ENCODE measurements at regions not wholly inside any gene's neighbourhood (a gene's known extent, or its start where the extent isn't known, plus 50 kb on each side); places are given as distances from the start of the nearest gene placed in this dataset.
"Not testable (repeated sequence)": the region's sequence is repeated elsewhere in the genome, so short reads cannot be mapped to it uniquely, and the experiment has no call there.

DNA sequence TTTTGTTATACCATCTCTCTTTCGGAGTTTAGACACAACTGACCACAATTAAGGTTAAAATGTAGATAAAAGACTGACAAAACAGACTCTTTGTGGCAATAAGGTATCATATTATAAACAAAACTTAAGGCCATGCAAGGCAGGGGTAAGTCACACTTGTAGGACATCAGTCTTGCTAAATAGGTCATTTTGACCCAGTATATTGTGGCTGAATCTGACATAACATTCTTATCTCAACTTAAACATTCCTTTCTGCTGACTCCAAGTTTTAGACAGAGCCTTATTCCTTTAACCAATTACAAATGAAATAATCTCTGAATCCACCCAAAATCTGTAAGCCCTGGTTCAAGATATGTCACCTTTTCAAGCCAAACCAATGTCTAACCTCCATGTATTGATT is 733.4 kb upstream of the B3GALT2 start:
- no peak for DNase-seq (ENCODE audit: low read depth)

DNA sequence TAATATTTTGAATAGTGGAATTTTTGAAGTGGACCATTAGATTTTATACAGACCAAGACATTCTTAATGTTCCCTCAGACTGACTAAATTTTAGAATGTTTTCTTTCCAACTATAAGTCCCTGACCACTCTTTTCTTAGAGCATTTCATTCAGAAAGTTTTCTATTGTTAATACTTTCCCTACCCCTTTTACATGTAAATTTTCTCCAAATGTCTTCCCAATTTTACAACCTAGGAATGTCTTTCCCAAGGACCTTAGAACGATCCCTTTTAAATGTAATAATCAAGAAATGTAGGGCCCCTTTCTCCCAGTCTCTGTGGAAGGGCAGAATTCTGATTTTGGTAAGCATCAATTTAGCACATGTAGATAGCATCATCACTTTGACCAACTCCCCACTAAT is 730.0 kb upstream of the B3GALT2 start:
- DNase-seq (ENCODE audit: low read depth) = no peak

DNA sequence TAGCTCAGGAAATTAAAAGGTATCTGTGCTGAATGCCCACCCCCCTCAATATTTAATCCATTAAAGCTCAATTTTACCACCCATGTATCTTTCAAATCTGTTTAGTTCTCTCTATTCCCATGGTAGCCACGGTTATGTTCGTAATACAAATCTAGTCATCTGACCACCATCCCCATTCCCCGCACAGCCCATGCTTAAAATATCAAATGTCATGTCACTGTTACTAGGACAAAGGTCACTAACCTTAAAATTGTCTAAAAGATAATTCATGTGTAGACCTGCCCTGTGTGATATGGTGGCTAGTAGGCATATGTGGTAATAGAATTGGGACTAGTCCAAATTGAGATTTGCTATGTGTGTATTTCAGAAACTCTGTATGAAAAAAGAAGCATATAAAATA is 728.5 kb upstream of the B3GALT2 start:
- DNase-seq (ENCODE audit: low read depth) = no peak

DNA sequence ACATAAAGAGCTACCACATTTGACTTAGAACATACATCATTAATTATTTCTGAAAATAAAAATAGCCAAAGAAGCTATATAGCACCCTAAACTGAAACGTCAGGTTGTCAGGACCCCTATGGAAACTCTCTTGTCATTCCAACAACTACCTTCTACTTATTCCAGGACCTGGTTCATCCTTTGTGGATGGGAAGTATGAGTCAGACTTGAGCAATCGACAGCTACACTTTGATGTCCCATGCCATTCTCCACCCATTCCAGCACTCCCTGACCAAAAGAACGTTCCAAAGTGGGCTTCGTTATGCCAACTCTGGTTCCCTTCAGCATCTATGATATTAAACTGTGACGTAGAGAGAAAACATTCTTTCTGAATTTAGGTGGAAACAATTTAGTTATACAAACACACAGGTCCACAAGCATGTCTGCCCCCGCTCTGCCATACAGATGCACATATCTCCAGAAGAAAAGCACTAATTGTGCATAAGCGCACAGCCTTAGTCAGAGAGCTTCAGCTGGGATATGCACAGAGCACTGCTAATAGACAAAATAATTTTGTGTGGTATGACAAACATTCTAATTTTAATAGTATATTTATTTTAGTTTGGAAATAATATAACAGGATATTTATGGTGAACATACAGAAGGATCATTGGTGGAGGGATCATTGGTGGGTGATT is 723.1 kb upstream of the B3GALT2 start:
- DNase-seq (ENCODE audit: low read depth) = no peak

DNA sequence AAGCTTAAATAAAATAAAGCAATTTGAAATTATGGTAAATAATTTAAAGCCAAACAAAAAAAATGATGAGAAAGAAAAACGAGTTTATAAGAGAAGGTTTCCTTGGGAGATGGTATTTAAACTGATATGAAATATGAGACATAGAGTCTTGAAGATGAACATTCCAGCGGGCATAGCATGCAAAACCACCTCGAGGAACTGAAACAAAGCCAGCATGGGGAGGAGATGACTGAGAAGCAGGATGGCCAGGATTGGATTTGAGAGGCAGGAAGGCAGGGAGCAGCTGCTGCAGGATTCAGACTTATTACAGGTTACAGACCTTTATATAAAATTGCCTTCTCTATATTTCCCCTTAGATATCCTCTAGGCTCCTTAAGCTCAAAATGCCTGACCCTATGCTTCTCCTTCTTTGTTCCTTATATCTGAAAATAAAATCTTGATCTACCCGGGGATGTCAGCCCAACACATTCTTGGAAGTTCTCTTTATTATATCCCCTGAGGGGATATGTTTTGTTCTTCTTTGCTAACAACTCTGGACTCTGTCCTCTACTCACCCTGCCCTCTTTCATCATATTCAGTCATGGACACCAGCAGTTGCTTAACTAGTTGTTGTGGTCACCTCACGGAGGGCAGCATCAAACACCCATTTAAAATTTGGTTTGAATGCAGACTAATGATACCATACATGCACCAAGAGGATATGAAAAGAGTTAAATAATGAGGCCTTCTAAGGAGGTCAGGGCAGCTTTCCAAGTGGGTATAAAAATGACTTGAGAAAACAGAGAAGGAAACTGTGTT is 719.1 kb upstream of the B3GALT2 start:
- no peak for DNase-seq (ENCODE audit: low read depth)

DNA sequence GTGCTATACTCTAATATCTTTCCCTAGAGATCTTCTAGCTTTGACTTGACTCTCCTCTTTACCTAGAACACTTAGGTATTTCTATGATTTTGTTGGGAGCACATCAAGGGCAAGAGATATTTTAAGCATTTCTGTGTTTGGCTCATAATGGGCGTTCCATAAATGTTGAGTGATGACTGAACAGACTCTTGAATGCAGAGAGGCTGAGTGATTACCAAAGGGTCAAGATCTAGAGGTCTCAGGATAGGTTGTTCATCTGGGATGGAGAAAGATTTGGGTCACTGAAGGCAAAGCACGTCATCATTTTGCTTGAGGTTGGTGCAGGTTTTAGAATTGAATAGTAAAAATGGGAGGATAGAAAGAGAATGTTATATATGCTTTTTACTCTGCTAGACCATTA is 705.4 kb upstream of the B3GALT2 start:
- DNase-seq (ENCODE audit: low read depth) = no peak

DNA sequence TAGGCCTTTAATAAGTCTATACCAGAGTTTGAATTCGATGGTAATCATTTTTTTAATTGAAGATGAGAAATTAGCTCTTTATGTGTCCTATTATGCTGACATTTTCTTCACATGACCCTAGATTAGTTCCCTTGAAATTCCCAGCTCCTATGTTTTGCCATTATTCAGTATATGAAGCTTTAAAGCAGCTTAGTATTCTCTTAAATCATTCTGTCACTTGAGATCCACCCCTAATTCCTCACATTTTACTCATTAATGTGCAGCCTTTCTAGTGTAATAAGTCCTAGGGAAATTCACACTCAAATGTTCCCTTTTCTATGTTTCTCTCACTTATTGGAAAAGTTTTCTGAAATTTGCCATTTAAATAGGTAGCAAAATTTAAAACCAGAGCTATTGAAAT is 704.5 kb upstream of the B3GALT2 start:
- no peak for DNase-seq (ENCODE audit: low read depth)

DNA sequence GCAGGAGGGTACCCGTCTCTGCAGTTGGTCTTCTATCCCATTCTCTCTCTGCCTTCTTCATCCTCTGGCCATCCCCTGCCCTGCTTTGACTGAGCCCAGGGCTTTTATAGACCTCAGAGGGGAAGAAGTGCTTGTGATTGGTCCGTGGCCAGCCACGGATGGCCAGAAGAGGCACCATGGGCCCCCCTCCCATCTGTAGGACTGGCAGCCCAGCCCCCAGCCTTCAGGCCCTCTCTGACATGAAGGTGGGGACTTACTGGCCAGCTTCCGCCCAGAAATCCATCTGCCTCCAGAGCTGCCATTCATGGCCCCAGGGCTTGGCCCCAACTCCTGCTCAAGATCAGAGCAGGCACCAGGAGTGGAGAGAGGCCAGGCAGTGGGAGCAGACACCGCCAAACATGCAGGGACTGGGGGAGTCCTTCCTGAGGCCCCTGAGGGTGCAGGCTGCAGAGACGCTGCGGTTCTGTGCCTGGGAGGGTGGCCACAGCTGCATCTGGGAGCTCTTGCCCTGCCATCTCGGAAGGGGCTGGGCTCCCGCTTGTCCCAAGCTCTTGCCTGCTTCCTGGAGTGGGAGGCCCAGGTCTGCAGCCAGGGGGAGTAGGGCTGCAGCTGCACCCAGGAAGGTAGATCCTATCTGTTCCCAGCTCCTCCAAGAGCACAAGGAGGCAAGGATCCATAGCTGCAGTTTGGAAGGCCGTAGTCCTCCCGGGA is 698.6 kb upstream of the B3GALT2 start:
- no peak for DNase-seq (ENCODE audit: low read depth)

DNA sequence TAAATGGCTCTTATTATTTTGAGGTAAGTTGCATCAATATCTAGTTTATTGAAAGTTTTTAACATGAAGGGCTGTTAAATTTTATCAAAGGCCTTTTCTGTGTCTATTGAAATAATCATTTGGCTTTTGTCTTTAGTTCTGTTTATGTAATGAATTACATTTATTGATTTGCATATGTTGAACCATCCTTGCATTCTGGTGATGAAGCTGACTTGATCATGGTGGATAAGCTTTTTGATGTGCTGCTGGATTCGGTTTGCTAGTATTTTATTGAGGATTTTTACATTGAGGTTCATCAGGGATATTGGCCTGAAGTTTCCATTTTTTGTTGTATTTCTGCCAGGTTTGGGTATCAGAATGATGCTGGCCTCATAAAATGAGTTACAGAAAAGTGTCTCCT is 691.5 kb upstream of the B3GALT2 start:
- DNase-seq (ENCODE audit: low read depth) = not testable (repeated sequence)

DNA sequence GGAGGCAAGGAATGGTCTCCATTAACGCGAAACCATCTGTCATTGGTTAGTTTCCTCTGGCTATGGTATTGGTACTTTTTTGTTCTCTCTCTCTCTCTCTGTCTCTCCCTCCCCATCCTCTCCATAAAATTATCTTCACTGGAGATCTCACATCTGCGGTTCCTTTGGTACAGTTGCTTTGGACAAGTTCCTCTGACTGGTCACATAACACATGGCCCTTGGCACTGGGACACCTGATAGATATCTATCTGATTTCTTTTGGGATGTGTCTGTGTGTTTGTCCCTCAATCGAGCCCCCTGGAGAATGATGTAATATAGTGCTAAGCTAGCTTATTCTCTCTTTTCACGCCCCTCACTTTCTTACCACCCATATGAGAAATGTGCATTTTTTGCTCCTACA is 682.0 kb upstream of the B3GALT2 start:
- no peak for DNase-seq (ENCODE audit: low read depth)

DNA sequence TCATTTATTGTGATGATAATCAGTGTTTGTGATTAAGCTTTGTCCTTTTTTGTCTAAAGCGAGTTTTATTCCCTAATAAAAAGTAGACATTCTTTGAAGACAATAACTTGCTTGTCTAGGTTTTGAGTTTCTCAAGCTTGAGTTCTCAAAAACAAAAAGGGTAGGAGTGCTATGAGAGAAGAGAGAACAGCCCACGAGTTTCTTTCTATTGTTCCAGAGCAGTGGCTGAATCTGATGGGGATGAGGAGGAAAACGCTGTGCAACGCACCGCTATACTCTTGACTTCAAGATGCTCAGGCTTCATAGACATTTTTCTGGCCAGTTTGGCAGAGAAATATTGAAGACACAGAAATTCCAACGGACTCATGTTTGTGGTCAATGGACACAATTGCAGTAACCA is 669.8 kb upstream of the B3GALT2 start:
- no peak for DNase-seq (ENCODE audit: low read depth)

DNA sequence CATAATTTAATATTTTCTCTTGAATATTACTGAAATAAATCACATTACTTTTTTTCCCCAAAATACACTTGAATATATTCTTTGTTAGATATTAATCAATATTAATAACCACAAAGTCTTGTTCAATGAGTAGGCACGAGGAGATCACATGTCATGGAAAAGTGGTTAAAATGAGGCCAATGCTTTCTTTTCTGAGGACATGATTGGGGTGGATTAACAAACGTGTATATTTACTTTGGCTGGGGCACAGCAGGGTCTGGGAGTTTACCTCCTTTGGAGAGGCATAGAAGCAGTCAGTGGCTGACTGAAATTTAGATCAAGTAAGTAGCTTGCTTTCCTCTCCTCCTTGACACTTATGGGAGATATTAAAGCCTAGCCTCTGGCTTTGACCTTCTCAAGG is 664.3 kb upstream of the B3GALT2 start:
- no peak for DNase-seq (ENCODE audit: low read depth)

DNA sequence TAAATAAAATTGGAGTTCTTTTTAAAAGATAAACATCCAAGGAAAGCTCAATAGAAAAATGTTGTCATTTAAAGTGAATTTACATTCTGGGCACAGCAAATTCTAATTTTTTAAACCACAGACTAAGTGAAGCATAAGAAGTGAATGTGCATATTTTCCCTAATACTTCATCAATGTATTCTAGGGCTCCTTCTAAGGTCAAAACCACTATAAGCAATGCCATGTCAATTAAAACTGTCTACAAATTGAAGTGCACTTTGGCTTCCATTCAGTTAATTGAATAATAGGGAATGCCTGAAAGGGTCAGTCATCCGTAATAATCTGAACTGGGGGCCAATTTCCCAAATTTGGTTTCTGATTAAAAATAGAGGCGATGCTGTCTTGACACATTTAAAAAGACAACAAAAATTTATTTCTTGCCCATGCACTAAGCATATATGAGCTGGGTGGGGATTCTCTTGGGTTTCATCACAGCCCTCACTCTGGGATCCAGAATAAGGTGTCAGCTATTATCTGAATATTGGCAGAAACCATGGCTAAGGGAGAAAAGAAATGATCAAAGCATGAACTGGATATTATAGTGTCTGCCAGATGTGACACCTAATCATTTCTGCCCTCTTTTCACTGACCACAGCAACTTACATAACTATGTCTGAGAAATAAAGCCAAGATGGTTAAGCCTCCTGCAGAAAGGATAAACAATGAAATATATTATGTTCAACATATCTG is 660.6 kb upstream of the B3GALT2 start:
- no peak for DNase-seq (ENCODE audit: low read depth)

DNA sequence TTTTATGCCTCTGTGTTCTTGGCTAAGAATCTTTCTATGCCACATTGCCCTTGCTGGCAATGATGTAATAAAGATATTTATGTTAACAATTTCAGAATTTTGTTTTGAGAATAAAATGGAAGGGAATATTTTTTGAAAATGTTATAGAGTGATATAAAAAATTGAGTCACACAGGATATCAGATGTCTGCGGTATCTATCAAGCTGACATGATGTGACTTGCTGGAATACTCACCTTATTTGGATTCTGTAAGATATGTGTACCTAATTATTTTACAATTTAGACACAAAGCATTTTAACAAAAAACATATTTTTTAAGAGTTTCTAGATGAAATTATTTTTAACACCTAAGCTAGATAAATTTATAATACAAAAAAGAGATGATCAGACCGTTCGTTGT is 660.0 kb upstream of the B3GALT2 start:
- DNase-seq (ENCODE audit: low read depth) = no peak

DNA sequence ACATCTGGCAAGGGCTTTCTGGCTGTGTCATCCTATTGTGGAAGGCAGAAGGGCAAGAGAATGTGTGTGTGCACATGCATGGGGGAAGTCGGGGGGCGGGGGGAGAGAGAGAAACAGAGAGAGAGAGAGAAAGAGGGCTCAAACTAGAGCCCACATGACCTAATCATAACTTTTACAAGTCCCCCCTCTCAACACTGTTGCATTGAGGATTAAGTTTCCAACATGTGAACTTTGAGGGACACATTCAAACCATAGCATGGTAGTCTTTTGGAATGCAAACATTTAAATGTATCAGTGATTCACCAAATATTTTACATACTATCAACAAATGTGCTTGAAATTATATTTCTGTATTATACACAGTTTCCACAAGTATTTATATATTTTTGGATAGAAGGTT is 655.4 kb upstream of the B3GALT2 start:
- DNase-seq (ENCODE audit: low read depth) = no peak

DNA sequence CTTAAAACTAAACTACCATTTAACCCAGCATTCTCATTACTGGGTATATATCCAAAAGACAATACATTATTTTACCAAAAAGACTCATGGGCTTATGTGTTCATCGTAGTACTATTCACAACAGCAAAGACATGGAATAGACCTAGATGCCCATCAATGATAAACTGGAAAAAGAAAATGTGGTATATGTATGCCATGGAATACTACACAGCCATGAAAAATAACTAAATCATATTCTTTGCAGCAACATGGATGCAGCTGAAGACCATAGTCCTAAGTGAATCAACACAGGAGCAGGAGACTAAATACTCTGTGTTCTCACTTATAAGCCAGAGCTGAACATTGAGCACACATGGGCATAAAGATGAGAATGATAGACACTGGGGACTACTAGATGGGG is 645.1 kb upstream of the B3GALT2 start:
- DNase-seq (ENCODE audit: low read depth) = no peak

DNA sequence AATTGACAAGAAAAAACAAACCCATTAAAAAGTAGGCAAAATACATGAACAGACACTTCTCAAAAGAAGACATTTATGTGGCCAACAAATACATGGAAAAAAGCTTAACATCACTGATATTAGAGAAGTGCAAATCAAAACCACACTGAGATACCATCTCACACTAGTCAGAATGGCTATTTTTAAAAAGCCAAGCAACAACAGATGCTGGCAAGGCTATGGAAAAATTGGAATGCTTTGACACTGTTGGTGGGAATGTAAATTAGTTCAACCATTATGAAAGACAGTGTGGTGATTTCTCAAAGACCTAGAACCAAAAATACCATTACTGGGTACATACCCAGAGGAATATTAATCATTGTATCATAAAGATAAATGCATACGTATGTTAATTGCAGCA is 641.1 kb upstream of the B3GALT2 start:
- no peak for DNase-seq (ENCODE audit: low read depth)

DNA sequence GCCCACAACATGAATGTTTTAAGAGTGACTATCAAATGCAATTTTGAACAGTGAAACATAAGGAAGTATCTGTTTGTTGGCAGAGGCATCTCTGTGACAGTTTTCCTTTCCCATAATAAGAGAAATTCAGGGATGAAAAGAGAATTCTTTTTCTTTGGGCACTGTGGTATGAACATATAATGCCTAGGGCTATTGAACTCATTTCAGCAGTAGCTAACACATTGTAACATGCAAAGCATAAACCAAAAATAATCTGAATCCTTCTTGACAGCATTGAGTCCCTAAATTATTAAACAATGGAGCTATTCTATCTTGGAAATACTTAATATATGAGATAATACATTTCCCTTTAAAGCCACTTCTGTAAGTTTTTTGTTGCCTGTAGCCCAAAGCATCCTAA is 633.0 kb upstream of the B3GALT2 start:
- no peak for DNase-seq (ENCODE audit: low read depth)

DNA sequence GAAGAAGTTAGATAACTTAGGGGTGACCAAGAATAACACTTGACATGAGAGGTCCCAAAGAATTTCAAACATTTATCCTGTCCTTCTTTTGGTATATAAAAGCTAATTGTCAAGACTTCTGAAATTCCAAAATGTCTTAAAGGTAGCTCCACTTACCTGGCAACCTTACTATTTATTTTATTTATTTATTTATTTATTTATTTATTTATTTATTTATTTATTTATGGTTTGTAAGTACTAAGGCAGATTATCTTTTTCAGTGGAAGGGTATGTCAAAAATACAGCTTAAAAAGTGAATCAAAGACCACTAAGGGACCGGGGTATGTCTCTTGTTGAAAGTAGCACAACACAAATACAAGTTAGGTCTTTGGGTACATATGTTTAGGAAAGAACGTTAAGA is 620.8 kb upstream of the B3GALT2 start:
- no peak for DNase-seq (ENCODE audit: low read depth)

DNA sequence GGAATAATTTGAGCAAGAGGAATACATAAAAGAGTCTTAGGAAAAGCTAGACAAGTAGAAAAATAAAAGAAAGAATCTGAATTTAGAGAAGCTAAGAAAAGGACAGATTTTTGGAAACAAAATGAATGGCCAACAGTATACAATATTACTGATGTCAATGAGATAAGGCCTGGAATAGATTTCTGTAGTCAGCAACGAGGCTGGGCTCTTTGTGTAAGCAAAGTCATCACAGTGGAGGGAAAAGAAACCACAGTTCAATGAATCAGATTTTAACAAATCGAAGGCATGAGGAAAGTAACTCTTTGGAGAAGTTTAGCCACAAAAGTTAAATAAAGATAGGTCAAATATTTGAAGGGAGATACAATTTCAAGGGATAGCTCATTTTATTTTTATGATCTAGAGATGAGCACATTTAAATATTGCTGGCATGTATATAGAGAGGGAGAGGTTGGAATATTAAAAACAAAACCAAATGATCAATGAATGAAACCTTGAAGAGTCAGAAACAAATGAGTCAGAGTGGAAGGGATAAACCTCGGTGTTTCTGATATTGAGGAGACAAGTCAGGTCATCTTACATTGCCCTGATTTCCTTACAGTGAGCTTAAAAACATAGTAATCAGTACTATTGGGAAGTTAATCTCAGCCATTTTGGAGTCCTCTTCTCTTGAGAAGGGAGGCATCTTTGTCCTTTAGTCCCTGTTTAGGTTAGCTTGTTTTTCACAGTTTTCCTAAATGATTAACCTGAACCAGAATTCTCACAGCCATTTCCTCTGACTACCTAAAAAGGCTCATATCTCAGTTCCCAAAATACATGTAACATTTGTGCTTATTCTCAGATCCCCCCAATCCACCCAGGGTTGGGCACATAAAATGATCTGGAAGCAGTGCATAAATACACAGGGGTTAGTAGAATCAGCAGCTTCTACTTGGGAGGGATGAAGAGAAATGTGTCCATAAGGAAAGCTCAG is 620.0 kb upstream of the B3GALT2 start:
- no peak for DNase-seq (ENCODE audit: low read depth)

DNA sequence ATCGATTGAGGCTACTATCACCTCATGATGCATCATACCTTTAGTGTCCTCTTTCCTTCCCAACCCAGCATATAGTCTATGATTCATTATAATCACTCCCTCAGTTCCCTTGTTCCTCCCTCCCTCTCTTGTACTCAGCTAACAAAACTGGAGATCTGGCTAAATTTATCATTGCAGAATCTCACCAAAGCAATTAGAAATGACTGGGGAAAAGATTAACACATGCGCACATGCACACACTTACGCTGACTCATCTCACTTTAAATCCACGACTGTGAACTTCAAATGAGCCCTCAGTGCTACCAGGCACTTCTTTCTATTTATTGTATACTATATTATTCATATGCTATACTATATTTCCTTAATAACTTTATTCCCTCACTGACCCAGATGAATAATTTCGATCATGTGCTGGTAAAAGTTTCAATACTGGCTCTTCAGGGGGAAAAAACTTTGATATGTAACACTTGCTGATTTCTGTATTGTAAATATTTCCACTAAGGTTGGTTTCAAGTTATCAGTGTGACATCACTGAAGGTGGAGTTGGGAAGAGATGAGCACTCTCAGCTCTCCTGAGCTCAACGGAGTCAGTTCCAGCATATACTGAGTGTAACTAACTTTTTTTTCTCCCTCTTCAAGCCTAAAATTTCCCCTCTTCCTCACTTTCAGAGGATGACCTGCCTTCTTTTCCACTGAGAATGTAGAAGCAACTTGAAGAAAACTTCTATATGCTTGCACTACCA is 613.7 kb upstream of the B3GALT2 start:
- no peak for DNase-seq (ENCODE audit: low read depth)
